ENCODE measurements at regions not wholly inside any gene's neighbourhood (a gene's known extent, or its start where the extent isn't known, plus 50 kb on each side); places are given as distances from the start of the nearest gene placed in this dataset.
"Not testable (repeated sequence)": the region's sequence is repeated elsewhere in the genome, so short reads cannot be mapped to it uniquely, and the experiment has no call there.

DNA sequence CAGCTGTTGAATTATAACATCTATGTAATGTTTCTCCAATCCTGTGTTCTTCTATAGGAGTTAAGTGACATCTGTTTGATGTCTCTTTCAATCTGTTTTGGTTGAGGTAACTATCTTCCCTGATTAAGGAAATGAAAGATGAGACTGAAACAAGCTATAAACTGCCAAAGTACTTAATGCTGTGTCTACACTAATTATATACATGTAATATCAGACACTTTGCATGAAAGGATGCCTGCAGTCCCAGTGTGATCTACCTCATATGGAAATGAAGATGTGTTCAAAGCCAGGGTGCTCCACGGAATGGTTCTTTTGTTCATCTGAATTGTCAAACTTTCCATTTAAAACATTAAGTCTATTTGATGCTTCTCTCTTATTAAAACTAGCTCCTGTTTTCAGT lies 958.3 kb downstream of the GALC start:
- no peak for DNase-seq

DNA sequence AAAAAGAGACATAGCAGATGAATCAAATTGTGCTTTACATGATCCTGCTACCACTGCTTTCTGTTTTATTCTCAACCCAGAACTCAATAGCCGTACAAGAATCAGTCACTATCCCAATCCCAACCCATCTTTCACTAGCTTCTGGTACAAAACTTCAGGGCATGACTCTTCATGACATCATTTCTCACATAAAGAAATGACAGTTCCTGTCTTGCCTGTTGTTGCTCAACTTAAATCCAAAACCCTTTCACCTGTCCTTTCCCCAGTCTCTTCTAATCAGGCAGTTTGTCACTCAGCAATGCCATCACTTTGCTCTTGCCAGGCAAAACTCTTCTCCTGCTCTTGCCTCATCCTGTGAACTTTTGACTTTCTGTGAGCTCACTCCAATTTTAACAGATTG lies 962.8 kb downstream of the GALC start:
- no peak for DNase-seq

- DNase-seq = not testable (repeated sequence)
These were observed 972.9 kb downstream of the GALC start for GRCh38 chr14:87020106-87020505.

GRCh38 chr14:87018294-87018693 lies 974.7 kb downstream of the GALC start:
- no peak for DNase-seq

- no peak for DNase-seq
These were observed 975.6 kb downstream of the GALC start for GRCh38 chr14:87017335-87017734.

DNA sequence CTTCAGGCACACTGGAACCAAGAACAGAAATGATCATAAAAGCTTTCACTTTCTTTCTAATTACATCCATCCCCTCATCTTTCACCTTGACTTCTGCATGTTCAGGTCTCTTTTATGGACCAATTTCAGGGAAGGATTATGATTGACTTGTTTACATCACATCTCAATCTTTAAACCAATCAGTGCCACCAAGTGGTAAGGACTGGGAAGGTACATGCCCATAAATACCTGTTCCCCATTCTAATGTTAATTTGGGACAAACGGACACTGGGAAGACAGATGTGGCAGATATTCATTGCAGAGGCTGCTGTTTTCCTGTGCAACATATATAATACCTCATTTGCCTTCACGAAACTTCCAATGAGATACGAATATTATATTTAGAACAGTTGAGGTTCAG lies 978.1 kb downstream of the GALC start:
- no peak for DNase-seq

DNA sequence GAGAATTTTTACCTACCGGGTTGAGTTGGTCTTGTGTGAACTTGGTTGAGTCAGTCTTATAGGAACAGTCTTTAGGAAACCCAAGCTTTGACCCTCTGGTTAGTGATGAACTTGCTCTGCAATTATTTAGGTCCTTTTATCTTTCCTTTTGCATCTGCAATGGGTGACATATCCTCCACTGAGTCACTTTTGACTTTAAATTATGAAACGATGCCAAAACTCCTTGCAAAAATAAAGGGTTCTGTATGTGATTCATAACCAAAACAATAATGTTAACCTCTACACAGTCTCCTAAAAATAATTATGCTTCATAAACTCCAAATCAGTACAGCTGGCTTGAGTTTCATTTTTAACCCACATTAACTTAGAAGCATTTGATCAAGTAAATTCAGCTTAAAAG lies 979.4 kb downstream of the GALC start:
- no peak for DNase-seq

GRCh38 chr14:87008965-87009364 lies 984.0 kb downstream of the GALC start:
- DNase-seq = no peak

DNA sequence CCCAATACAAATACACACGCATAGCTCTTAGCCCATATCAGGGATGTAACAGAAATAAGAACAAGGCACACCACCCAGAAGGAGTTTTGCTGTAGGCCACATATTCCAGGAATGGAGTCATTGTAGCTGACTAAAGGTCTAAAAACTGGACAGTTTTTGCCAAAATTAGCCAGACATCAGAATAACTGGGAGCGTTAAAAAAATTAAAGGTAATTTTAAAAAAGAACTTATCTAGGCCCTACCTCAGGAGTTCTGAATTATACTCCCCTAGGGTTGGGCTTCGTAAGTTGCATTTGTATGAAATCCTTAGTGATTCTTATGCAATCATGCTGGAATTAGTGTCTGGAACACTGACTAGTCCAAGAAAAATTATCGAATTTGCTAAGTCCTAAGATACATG lies 987.7 kb downstream of the GALC start:
- no peak for DNase-seq

DNA sequence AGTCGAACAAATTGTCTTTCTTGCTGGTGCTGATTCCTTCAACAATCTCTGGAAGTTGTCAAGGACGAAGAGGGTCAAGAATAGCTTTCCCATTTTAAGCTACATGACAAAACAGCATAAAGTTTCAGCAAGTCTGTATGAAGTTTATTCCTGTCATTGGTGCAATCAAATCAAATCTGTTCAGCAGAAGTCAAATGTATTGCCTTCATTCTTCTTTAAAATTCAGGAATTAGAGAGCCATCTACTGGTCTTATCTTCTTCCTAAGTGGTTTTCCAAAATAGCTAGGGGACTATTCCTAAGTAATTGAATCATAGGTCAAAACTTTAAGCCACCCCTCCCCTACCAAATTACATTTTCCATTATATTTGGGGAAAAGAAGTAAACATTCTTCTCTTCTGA lies 990.2 kb downstream of the GALC start:
- no peak for DNase-seq

- DNase-seq = no peak
These were observed 991.6 kb downstream of the GALC start for GRCh38 chr14:87001333-87001732.

DNA sequence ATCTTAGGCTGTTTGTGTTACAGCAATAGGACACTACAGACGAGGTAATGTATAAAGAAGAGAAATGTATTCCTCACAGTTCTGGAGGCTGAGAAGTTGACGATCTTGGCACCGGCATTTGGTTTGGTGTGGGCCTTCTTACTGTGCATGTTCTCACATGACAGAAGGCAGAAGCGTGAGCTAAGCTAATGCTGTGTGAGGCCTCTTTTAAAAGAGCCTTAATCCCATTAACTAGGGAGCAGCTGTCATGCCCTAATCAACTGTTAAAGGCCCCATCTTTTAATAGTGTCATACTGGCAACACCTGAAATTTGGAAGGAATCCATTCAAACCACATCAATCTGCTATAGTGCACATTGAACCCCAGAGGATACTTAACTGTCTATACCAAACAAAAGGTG lies 992.9 kb downstream of the GALC start:
- no peak for DNase-seq

DNA sequence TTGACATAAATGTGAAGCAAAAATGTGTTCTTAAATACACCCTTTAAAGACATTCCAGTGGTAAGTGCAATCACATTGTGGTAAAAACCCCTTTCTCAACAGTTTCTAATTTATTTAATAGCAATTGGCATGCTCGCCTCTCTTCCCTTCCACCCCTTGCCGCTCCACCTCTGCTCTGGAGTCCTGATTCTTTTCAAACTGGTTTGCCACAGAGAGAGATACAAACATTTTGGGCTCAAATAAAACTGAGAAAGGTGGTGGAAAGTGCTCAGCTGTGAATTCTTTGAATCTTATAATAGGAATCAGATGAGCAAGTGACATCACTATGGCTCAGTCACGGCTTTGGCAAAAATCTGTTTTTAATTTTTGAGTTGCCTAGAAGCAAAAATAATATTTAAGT lies 993.9 kb downstream of the GALC start:
- DNase-seq = no peak

- DNase-seq = no peak
These were observed 995.7 kb downstream of the GALC start for GRCh38 chr14:86997271-86997670.

DNA sequence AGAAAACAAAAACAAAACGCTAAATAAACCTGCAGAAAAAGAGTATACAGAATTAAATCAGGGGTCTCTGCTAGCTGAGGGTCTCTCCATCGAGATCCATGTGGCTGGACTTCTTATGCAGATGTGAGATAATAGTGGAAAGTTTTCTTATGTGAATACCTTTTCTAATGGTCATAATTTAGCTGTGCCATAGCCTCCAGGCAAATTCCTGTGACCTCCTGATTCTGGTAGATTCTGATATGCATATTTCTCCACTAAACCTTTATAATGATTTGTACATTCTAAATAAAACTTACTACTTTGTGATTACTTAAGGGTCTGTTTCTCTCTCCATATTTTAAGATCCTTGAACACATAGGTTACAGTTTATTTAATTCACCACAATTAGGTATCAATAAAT lies 1002.6 kb downstream of the GALC start:
- no peak for DNase-seq

DNA sequence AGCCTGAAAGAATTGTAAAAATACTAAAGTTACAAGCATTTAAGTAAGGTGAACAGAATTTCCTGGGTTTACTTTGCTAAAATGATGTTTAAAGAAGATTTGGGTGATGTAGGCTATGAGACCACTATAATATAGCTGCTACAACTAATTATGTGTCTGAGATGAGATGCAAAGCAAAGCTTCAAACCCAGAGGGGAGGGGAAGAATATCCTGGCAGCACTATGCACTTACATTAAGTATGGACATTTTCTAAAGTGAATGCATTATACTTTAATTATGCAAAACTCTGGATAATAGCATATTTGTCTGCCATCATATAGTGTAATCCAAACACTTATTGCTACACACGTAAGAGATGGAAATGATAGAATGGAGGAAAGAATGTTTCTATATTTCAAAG lies 1003.7 kb downstream of the GALC start:
- DNase-seq = no peak

DNA sequence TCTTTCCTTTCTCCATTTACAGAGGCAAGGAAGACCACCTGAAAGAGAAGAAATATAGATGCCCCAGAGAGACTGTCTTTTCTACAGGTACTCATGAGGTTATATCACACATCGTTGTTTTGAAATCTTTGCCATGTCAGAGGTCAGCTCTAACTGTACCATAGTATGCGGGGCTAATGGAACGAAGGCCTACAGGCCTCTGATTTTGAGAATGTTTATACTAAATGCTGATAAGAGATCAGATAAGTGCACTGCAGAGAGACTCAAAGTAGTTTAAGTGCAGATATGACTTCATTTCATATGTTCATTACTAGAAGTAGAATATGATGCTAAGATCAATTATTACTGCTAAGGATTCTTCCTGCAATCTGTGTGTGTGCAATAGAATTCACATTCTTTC lies 1005.0 kb downstream of the GALC start:
- no peak for DNase-seq

DNA sequence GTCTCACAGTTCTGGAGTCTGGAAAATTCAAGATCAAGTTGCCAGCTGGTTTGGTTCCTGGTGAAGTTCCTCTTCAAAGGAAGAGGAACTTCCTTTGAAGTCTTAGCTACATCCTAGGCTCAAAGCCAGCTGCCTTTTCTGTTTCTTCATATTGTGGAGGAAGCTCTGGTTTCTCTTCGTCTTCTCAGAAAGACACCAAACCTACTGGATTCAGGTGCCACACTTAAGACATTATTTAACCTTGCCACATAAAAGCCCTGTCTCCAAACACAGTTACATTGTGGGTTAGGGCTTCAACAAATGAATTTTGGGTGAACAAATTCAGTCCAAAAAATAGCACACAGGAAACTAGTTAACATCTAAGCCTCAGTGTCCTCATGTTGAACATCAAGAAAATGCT lies 1019.8 kb downstream of the GALC start:
- no peak for DNase-seq

DNA sequence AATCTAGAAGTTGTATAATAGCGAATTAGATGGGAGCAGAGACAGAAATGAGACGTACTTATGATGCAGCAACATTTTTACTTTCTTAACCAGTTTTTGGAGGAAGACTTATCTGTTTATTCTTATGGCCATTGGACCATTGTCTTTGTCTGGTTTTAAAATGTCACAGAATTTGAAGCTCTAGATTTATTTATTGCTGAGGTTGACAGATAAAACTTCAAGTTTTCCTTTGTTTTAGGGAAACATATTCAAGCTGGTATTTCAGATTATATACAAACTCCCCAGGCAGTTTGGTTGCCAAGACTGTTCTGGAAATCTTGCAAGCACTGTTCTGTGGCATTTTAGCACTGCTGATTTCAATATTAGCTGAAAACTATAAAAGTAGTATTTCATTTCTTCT lies 1021.7 kb downstream of the GALC start:
- no peak for DNase-seq

GRCh38 chr14:86961106-86961716 lies 1031.8 kb downstream of the GALC start:
- no peak for DNase-seq

DNA sequence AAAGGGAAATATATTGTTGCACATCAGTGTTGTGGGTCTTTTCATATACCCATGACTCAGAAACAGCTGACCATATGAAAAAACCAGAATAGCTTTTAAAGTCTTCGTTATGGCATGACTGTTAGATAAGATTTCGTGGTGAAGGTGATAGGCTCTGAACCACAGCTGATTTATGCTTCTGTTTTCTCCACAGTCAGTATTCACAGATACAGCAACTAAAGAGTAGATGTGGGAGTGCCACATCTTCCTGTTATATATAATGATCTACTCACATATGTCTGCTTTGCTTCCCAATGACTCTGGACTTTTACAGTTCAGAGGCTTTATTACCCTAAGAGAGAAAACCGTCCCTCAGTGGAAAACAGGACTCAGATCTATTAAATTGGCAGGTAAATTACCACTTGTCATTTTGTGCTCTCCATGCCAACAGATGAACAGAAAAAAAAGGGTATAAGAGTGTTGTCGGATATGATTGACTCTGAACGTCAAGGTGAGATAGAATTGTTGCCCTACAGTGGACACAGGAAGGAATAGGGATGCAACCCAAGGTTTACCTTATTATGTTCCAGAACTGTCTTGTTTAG lies 1037.1 kb downstream of the GALC start:
- no peak for DNase-seq

- no peak for DNase-seq
These were observed 1038.4 kb downstream of the GALC start for GRCh38 chr14:86954623-86955022.

- DNase-seq = no peak
These were observed 1046.5 kb downstream of the GALC start for GRCh38 chr14:86946446-86946845.

DNA sequence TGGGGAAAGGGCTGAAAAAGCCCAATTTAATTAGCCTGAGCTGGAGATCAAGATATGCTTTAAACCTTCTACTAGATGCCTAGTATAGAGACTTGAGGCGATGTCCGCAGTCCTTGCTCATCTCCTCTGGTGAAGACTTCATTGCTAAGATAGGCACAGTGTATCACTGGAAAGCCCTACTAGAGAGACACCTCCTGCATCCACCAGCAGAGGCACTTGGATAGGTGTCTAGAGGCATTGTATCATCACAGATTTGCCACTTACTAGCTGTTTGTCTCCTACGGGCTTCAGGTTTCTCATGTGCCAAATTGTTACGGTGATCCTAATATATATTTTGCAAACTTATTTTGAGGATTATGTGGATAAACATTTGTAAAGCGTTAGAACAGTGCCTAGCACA lies 1048.5 kb downstream of the GALC start:
- no peak for DNase-seq
